B cell (primary cell): ENCODE measurements at regions not wholly inside any gene's neighbourhood (a gene's known extent, or its start where the extent isn't known, plus 50 kb on each side); places are given as distances from the start of the nearest gene placed in this dataset.

ENCODE experiments used
- ATAC-seq: fragments of 200-7000 bp; cut with Tn5 transposase; one replicate; pipeline ENCODE4 v1.10.0; 2021; ENCODE audit warnings: low read depth, mild to moderate bottlenecking, moderate number of reproducible peaks, moderate library complexity
- CTCF ChIA-PET: fragments of 350-600 bp; sonication (Branson Sonifier 250); formaldehyde crosslinking; loops from one replicate; lab custom pipeline; 2021; ENCODE audit warnings: antibody characterized with exemption, inconsistent platforms; lab: Charles Lee
- POLR2A ChIA-PET: fragments of 350-600 bp; sonication (Branson Sonifier 250); formaldehyde crosslinking; loops from one replicate; lab custom pipeline; 2021; ENCODE audit warnings: antibody characterized with exemption; lab: Charles Lee
- DNase-seq: peaks from one replicate; pipeline ENCODE4 v3.0.0; 2013
- H2AFZ ChIP-seq: 2 replicates; pipeline ENCODE4 v1.6.1; 2012; ENCODE audit warnings: mild to moderate bottlenecking, low read depth, low read length; ENCODE audit not compliant: insufficient read depth, poor library complexity, severe bottlenecking
- H3K27ac ChIP-seq, 2 donors: 1 replicate in 1 of 2; 2 replicates in 1 of 2; pipeline ENCODE4 v1.5.1; 2012 to 2013; ENCODE audit warnings: low read length in 2 of 2, mild to moderate bottlenecking in 2 of 2, moderate library complexity in 1 of 2
- H3K27me3 ChIP-seq, 4 experiments: fragments of 200-600 bp in 1 of 4; sonication (generic) in 1 of 4; replicated peaks in 1 of 4; 1 replicate in 2 of 4; 2 replicates in 2 of 4; pipeline versions ENCODE4 v1.6.1 to v1.7.0; 2013 to 2016; ENCODE audit warnings: low read length in 3 of 4, mild to moderate bottlenecking in 2 of 4, mixed read lengths in 1 of 4, moderate library complexity in 1 of 4; ENCODE audit not compliant: insufficient read depth in 4 of 4, control insufficient read depth in 3 of 4; ENCODE audit errors: control extremely low read depth in 1 of 4
- H3K36me3 ChIP-seq, 2 experiments: replicated peaks in 1 of 2; 1 replicate in 1 of 2; 2 replicates in 1 of 2; pipeline versions ENCODE4 v1.6.1 to v1.7.1; 2013; ENCODE audit warnings: low read length in 1 of 2; ENCODE audit not compliant: insufficient read depth in 2 of 2, control insufficient read depth in 1 of 2; ENCODE audit errors: control extremely low read depth in 1 of 2, extremely low read depth in 1 of 2
- H3K4me1 ChIP-seq, 2 donors: fragments of 200-600 bp in 1 of 2; sonication (generic) in 1 of 2; 1 replicate in 1 of 2; 2 replicates in 1 of 2; pipeline versions ENCODE4 v1.5.1 to v1.6.1; 2013 to 2017; ENCODE audit warnings: low read length in 2 of 2; ENCODE audit not compliant: control insufficient read depth in 2 of 2, insufficient read depth in 2 of 2
- H3K4me2 ChIP-seq: replicated peaks from 2 replicates; pipeline ENCODE3; 2012; ENCODE audit warnings: mild to moderate bottlenecking, low read depth, low read length; ENCODE audit not compliant: poor library complexity, severe bottlenecking
- H3K4me3 ChIP-seq, 5 experiments: fragments of 200-600 bp in 1 of 5; sonication (generic) in 1 of 5; 1 replicate in 3 of 5; 2 replicates in 2 of 5; pipeline versions ENCODE4 v1.5.1 to v1.7.0; 2011 to 2016; ENCODE audit warnings: low read length in 4 of 5, mild to moderate bottlenecking in 4 of 5, low read depth in 2 of 5, control low read depth in 1 of 5, moderate library complexity in 1 of 5; ENCODE audit not compliant: insufficient read depth in 1 of 5; ENCODE audit errors: control extremely low read depth in 1 of 5, extremely low read depth in 1 of 5
- H3K79me2 ChIP-seq: fragments of 200-600 bp; sonication (generic); one replicate; pipeline ENCODE4 v1.6.0; 2016; ENCODE audit warnings: low read length; ENCODE audit not compliant: control insufficient read depth, insufficient read depth
- H3K9ac ChIP-seq: fragments of 200-600 bp; sonication (generic); 2 replicates; pipeline ENCODE4 v1.6.1; 2017; ENCODE audit warnings: mild to moderate bottlenecking, low read length, moderate library complexity
- H3K9me3 ChIP-seq, 3 donors: one replicate each; pipeline versions ENCODE4 v1.6.1 to v1.7.1; 2013; ENCODE audit warnings: low read length in 2 of 3; ENCODE audit not compliant: control insufficient read depth in 2 of 3, insufficient read depth in 1 of 3; ENCODE audit errors: control extremely low read depth in 1 of 3
- H4K20me1 ChIP-seq: 2 replicates; pipeline ENCODE4 v1.6.0; 2012; ENCODE audit warnings: mild to moderate bottlenecking, low read length; ENCODE audit not compliant: insufficient read depth, control insufficient read depth, poor library complexity, severe bottlenecking
- H3K27ac Mint-ChIP-seq: one replicate; pipeline ENCODE4 v1.8.0; 2021; ENCODE audit warnings: mixed read lengths
- H3K27me3 Mint-ChIP-seq: one replicate; pipeline ENCODE4 v1.8.0; 2021; ENCODE audit warnings: mixed read lengths
- H3K4me1 Mint-ChIP-seq: one replicate; pipeline ENCODE4 v1.8.0; 2021; ENCODE audit warnings: mixed read lengths
- H3K4me3 Mint-ChIP-seq: one replicate; pipeline ENCODE4 v1.8.0; 2021; ENCODE audit warnings: mixed read lengths
- H3K9me3 Mint-ChIP-seq: one replicate; pipeline ENCODE4 v1.8.0; 2022; ENCODE audit warnings: mixed read lengths; ENCODE audit not compliant: insufficient read depth
- CTCF ChIP-seq: fragments of 200-600 bp; IDR thresholded peaks from one replicate; pipeline ENCODE4 v1.8.0; 2022; ENCODE audit warnings: antibody characterized with exemption, mild to moderate bottlenecking
- EZH2 ChIP-seq: IDR thresholded peaks from 2 replicates; pipeline ENCODE4 v1.6.1; 2012; ENCODE audit warnings: borderline replicate concordance, low read depth, mild to moderate bottlenecking, moderate library complexity, low read length; ENCODE audit not compliant: insufficient read depth, poor library complexity, severe bottlenecking
- WGBS: methylation state at CpG from one replicate; pipeline ENCODE4 v1.1.5; 2013; ENCODE audit warnings: missing lambda C conversion rate; ENCODE audit not compliant: insufficient coverage; 5-methylcytosine and 5-hydroxymethylcytosine counted together
- intact Hi-C: fragments of 100-400 bp; cut with micrococcal nuclease; formaldehyde crosslinking; loops from one replicate; pipeline ENCODE4 v1.10.0; 2022

- H3K9me3 ChIP-seq: no peaks in the 10 kb centered on the region
- H3K27ac ChIP-seq: no peak overlapping the region
- no peak overlapping the region for H3K4me3 ChIP-seq
- H3K4me2 ChIP-seq: no peak overlapping the region
- DNase-seq (no peak), ATAC-seq (no peak)
- H4K20me1 ChIP-seq: no peaks in the 10 kb centered on the region
- H3K4me1 ChIP-seq: no peaks in the 10 kb centered on the region
- intact Hi-C loops: no loop called here
- ChIA-PET CTCF (no interaction called here), POLR2A (no interaction called here)
- H3K79me2 ChIP-seq: no peaks in the 10 kb centered on the region
- no peak overlapping the region for H3K27ac Mint-ChIP-seq
- no peaks in the 10 kb centered on the region for H3K27me3 ChIP-seq
- no peak overlapping the region for H3K9ac ChIP-seq
- H3K27me3 Mint-ChIP-seq: no peaks in the 10 kb centered on the region
- H3K36me3 ChIP-seq: no peaks in the 10 kb centered on the region
- H3K4me3 Mint-ChIP-seq: no peak overlapping the region
- H3K9me3 Mint-ChIP-seq: no peaks in the 10 kb centered on the region
- H3K4me1 Mint-ChIP-seq: no peaks in the 10 kb centered on the region
- H2AFZ ChIP-seq: no peak overlapping the region
- TF ChIP-seq EZH2 (no peak), CTCF (no peak)
Measured at GRCh38 chr10:8499752-8500390, 445.4 kb downstream of the GATA3 start.

- Mint-ChIP-seq H3K27me3 (no peaks in the 10 kb centered on the region), H3K4me3 (no peak overlapping the region), H3K4me1 (no peaks in the 10 kb centered on the region), H3K27ac (no peak overlapping the region), H3K9me3 (no peaks in the 10 kb centered on the region)
- H4K20me1 ChIP-seq: no peaks in the 10 kb centered on the region
- no peak overlapping the region for H2AFZ ChIP-seq
- CTCF ChIA-PET: no interaction called here
- H3K27me3 ChIP-seq: no peaks in the 10 kb centered on the region
- H3K9me3 ChIP-seq: no peaks in the 10 kb centered on the region
- H3K4me2 ChIP-seq: no peak overlapping the region
- no peak overlapping the region for H3K9ac ChIP-seq
- POLR2A ChIA-PET: no interaction called here
- DNase-seq (no peak), ATAC-seq (no peak)
- H3K4me1 ChIP-seq: no peaks in the 10 kb centered on the region
- H3K79me2 ChIP-seq: no peaks in the 10 kb centered on the region
- H3K4me3 ChIP-seq: no peak overlapping the region
- H3K27ac ChIP-seq: no peak overlapping the region
- TF ChIP-seq EZH2 (no peak), CTCF (no peak)
- H3K36me3 ChIP-seq: no peaks in the 10 kb centered on the region
- intact Hi-C loops: no loop called here
- WGBS: 87% methylated on average over 3 of the region's 5 CpGs
Measured at GRCh38 chr10:8502573-8502972, 448.1 kb downstream of the GATA3 start.
